ENCODE measurements at regions not wholly inside any gene's neighbourhood (a gene's known extent, or its start where the extent isn't known, plus 50 kb on each side); places are given as distances from the start of the nearest gene placed in this dataset.

DNA sequence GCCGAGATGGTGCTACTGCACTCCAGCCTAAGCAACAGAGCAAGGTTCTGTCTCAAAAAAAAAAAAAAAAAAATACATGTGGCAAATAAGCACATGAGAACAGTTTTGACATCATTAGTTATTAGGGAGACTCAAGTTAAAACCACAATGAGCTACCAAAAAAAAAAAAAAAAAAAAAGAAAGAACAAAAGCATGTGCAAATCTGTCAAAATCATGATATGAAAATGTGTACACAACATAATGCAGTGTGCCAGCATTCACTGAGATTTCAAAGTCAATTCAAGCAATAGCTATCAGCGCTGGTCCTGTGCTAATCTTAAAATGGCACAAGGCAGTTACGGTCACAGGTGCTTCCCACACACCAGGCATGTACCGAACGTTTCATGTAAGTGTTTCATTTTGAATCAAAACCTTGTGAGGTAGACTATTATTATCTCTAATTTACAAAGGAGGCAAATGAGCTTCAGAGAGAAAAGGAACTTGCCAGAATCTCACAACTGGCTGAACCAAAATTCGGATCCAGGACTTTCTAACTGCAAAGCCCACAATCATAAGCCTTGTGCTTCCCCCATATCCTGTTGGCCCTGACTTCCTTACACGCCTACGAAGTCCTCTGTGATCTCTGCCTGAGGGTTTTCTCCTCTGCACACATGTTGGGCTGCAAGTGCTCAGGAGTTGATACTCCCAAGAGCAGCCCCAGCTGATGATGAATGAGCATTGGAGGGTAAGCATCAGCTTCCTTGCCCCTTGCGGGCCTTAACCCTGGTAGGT, 200.1 kb upstream of the PROK2 start (continued):
- TF ChIP-seq CHD7 (IDR thresholded peaks at IDR 0.05; ENCODE audit: insufficient replicate concordance, low read length) (no peak), TAF1 (IDR thresholded peaks at IDR 0.05; ENCODE audit: low read depth, low read length) (no peak), CBX5 (IDR thresholded peaks at IDR 0.05; ENCODE audit: low read depth, low read length) (no peak), PHF8 (conservative IDR thresholded peaks at IDR 0.05; ENCODE audit: low read depth, low read length) (no peak), RAD21 (IDR thresholded peaks at IDR 0.05 in 1 of 2, conservative IDR thresholded peaks at IDR 0.05 in 1 of 2; ENCODE audit: low read depth in 2 of 2, low read length in 2 of 2) (no peak), RXRA (IDR thresholded peaks at IDR 0.05; ENCODE audit: insufficient read depth, low read depth, low read length) (no peak), KDM4A (IDR thresholded peaks at IDR 0.05; ENCODE audit: low read depth, low read length, severe bottlenecking) (no peak), POLR2AphosphoS5 (IDR thresholded peaks at IDR 0.05; ENCODE audit: low read depth, low read length) (no peak)
- TF ChIP-seq, protein P1, sequence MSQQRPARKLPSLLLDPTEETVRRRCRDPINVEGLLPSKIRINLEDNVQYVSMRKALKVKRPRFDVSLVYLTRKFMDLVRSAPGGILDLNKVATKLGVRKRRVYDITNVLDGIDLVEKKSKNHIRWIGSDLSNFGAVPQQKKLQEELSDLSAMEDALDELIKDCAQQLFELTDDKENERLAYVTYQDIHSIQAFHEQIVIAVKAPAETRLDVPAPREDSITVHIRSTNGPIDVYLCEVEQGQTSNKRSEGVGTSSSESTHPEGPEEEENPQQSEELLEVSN (IDR thresholded peaks at IDR 0.05): no peak

Measured in H1 (cell line).